GM12878 (cell line): ENCODE measurements at regions not wholly inside any gene's neighbourhood (a gene's known extent, or its start where the extent isn't known, plus 50 kb on each side); places are given as distances from the start of the nearest gene placed in this dataset.

Experiments
- BCL3 ChIP-seq: IDR thresholded peaks from 2 replicates; pipeline ENCODE4 v1.6.1; 2011; ENCODE audit warnings: borderline replicate concordance, low read depth, mild to moderate bottlenecking, moderate library complexity, low read length; ENCODE audit not compliant: insufficient read depth, poor library complexity, severe bottlenecking
- CEBPB ChIP-seq, 2 experiments: fragments of 150-350 bp in 1 of 2; IDR thresholded peaks; 2 replicates each; pipeline ENCODE4 v1.6.1; 2012 to 2014; ENCODE audit warnings: low read depth in 2 of 2, low read length in 2 of 2, borderline replicate concordance in 1 of 2, inconsistent platforms in 1 of 2
- ESRRA ChIP-seq: IDR thresholded peaks from 2 replicates; pipeline ENCODE4 v1.6.1; 2012; ENCODE audit warnings: mild to moderate bottlenecking, low read length, improper control_type of control experiment
- GABPA ChIP-seq: IDR thresholded peaks from 2 replicates; pipeline ENCODE4 v1.6.1; 2014; ENCODE audit warnings: antibody characterized with exemption, low read depth, mild to moderate bottlenecking, inconsistent platforms
- IKZF1 ChIP-seq: fragments of 450-650 bp; conservative IDR thresholded peaks from 2 replicates; pipeline ENCODE4 v1.6.1; 2017; ENCODE audit warnings: antibody characterized with exemption, mild to moderate bottlenecking
- IRF4 ChIP-seq: IDR thresholded peaks from 2 replicates; pipeline ENCODE4 v1.6.1; 2011; ENCODE audit warnings: low read depth, low read length
- JUNB ChIP-seq: IDR thresholded peaks from 2 replicates; pipeline ENCODE4 v1.6.1; 2016; ENCODE audit warnings: antibody characterized with exemption, mild to moderate bottlenecking
- KLF5 ChIP-seq: fragments of 450-650 bp; IDR thresholded peaks from 2 replicates; pipeline ENCODE4 v1.6.1; 2014; ENCODE audit warnings: mild to moderate bottlenecking; ENCODE audit not compliant: partially characterized antibody
- MEF2A ChIP-seq: IDR thresholded peaks from 2 replicates; pipeline ENCODE4 v1.6.1; 2011; ENCODE audit warnings: low read depth, mild to moderate bottlenecking, low read length, moderate library complexity; ENCODE audit not compliant: insufficient read depth
- MLLT1 ChIP-seq: fragments of 450-650 bp; IDR thresholded peaks from 2 replicates; pipeline ENCODE4 v1.6.1; 2016; ENCODE audit warnings: mild to moderate bottlenecking
- MTA2 ChIP-seq: fragments of 450-650 bp; IDR thresholded peaks from 2 replicates; pipeline ENCODE4 v1.6.1; 2016; ENCODE audit warnings: low read depth, mild to moderate bottlenecking, moderate library complexity
- NFIC ChIP-seq: IDR thresholded peaks from 2 replicates; pipeline ENCODE4 v1.6.1; 2012; ENCODE audit warnings: low read depth, mild to moderate bottlenecking, inconsistent platforms, low read length, moderate library complexity
- NFXL1 ChIP-seq: fragments of 450-650 bp; IDR thresholded peaks from 2 replicates; pipeline ENCODE4 v1.6.1; 2017; ENCODE audit warnings: antibody characterized with exemption, mild to moderate bottlenecking, borderline replicate concordance
- POU2F2 ChIP-seq: IDR thresholded peaks from 3 replicates; pipeline ENCODE4 v1.6.1; 2011; ENCODE audit warnings: low read depth, mild to moderate bottlenecking, low read length, borderline replicate concordance
- RCOR1 ChIP-seq: conservative IDR thresholded peaks from 2 replicates; pipeline ENCODE4 v1.6.1; 2012; ENCODE audit warnings: low read depth, low read length, improper control_type of control experiment
- SMARCA5 ChIP-seq: fragments of 450-650 bp; IDR thresholded peaks from 2 replicates; pipeline ENCODE4 v1.6.1; 2017; ENCODE audit warnings: mild to moderate bottlenecking
- TCF7 ChIP-seq: IDR thresholded peaks from 2 replicates; pipeline ENCODE4 v1.6.1; 2014; ENCODE audit warnings: antibody characterized with exemption, borderline replicate concordance
- ZBED1 ChIP-seq: IDR thresholded peaks from 2 replicates; pipeline ENCODE4 v1.6.1; 2016; ENCODE audit warnings: borderline replicate concordance
- ZBTB11 ChIP-seq: fragments of 450-650 bp; formaldehyde crosslinking; IDR thresholded peaks from 2 replicates; pipeline ENCODE4 v1.5.0; 2022; ENCODE audit warnings: mild to moderate bottlenecking, missing genetic modification characterization
- ZNF24 ChIP-seq: fragments of 450-650 bp; IDR thresholded peaks from 2 replicates; pipeline ENCODE4 v1.6.1; 2017; ENCODE audit warnings: antibody characterized with exemption, mild to moderate bottlenecking
- ZNF384 ChIP-seq: IDR thresholded peaks from 2 replicates; pipeline ENCODE4 v1.6.1; 2012; ENCODE audit warnings: low read depth, mild to moderate bottlenecking, low read length, improper control_type of control experiment, borderline replicate concordance
- ZZZ3 ChIP-seq: IDR thresholded peaks from 2 replicates; pipeline ENCODE4 v1.6.1; 2011; ENCODE audit warnings: low read depth; ENCODE audit not compliant: control insufficient read depth, insufficient read length
- TF ChIP-seq, protein P1 (sequence below): fragments of 150-350 bp; IDR thresholded peaks from 2 replicates; pipeline ENCODE4 v1.6.1; 2016; ENCODE audit warnings: low read depth, low read length

DNA sequence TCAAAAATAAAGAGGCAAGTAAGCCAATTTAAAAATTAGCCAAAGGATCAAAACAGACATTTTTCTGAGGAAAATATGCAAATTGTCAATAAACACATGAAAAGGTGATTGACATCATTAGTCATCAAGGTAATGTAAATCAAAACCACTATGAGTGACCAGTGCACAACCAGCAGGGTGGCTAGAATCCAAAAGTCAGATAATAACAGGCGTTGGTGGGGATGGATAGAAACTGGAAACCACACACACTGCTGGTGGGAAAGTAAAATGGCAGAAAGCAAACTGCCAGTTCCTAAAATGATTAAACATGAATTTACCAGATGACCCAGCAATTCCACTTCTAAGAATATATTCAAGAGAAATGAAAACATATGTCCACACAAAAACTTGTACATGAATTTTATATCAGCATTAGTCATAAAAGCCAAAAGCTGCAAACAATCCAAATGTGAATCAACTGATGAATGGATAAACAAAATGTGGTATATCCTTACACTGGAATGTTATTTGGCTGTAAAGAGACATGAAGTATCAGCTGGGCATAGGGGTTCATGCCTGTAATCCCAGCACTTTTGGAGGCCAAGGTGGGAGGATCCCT lies 74.8 kb upstream of the MBOAT1 start (continued):
- TF ChIP-seq, protein P1, sequence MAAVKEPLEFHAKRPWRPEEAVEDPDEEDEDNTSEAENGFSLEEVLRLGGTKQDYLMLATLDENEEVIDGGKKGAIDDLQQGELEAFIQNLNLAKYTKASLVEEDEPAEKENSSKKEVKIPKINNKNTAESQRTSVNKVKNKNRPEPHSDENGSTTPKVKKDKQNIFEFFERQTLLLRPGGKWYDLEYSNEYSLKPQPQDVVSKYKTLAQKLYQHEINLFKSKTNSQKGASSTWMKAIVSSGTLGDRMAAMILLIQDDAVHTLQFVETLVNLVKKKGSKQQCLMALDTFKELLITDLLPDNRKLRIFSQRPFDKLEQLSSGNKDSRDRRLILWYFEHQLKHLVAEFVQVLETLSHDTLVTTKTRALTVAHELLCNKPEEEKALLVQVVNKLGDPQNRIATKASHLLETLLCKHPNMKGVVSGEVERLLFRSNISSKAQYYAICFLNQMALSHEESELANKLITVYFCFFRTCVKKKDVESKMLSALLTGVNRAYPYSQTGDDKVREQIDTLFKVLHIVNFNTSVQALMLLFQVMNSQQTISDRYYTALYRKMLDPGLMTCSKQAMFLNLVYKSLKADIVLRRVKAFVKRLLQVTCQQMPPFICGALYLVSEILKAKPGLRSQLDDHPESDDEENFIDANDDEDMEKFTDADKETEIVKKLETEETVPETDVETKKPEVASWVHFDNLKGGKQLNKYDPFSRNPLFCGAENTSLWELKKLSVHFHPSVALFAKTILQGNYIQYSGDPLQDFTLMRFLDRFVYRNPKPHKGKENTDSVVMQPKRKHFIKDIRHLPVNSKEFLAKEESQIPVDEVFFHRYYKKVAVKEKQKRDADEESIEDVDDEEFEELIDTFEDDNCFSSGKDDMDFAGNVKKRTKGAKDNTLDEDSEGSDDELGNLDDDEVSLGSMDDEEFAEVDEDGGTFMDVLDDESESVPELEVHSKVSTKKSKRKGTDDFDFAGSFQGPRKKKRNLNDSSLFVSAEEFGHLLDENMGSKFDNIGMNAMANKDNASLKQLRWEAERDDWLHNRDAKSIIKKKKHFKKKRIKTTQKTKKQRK: no peak
- TF ChIP-seq GABPA (no peak), MEF2A (no peak), POU2F2 (no peak), ZNF24 (no peak), IRF4 (no peak), ZBTB11 (no peak), MTA2 (0 out of 2 replicates have a peak, but pooled peaks have one; percentile 13), NFIC (no peak), SMARCA5 (no peak), ZBED1 (no peak), IKZF1 (peak; percentile 36; the same call in 1 of the 2 replicates), NFXL1 (no peak), BCL3 (no peak), KLF5 (no peak), MLLT1 (no peak), ZZZ3 (no peak), CEBPB (IDR thresholded peaks at IDR 0.05; ENCODE audit: borderline replicate concordance in 1 of 2, low read depth in 2 of 2, low read length in 2 of 2) (no peak), TCF7 (no peak), ESRRA (no peak), JUNB (0 out of 2 replicates have a peak, but pooled peaks have one; percentile 12), RCOR1 (no peak), ZNF384 (no peak)
